H9 (cell line): ENCODE measurements at regions not wholly inside any gene's neighbourhood (a gene's known extent, or its start where the extent isn't known, plus 50 kb on each side); places are given as distances from the start of the nearest gene placed in this dataset.

ENCODE experiments used
- DNase-seq: peaks from one replicate; pipeline ENCODE4 v3.0.0-alpha.2; 2017
- H2AFZ ChIP-seq: one replicate; pipeline ENCODE4 v1.6.1; 2013; ENCODE audit warnings: mild to moderate bottlenecking, low read length, control low read depth, moderate library complexity
- H2AK5ac ChIP-seq: 2 replicates; pipeline ENCODE4 v1.6.1; 2013; ENCODE audit warnings: low read length, control low read depth, mixed read lengths; ENCODE audit not compliant: insufficient read length
- H2BK120ac ChIP-seq: one replicate; pipeline ENCODE4 v1.6.1; 2013; ENCODE audit warnings: low read depth, mild to moderate bottlenecking, low read length, control low read depth, inconsistent platforms; ENCODE audit not compliant: poor library complexity, severe bottlenecking
- H2BK12ac ChIP-seq: 2 replicates; pipeline ENCODE4 v1.6.1; 2013; ENCODE audit warnings: low read length, control low read depth, mixed read lengths, low read depth; ENCODE audit not compliant: insufficient read length
- H2BK15ac ChIP-seq: 2 replicates; pipeline ENCODE4 v1.6.1; 2013; ENCODE audit warnings: low read depth, low read length, control low read depth
- H2BK20ac ChIP-seq: one replicate; pipeline ENCODE4 v1.6.1; 2013; ENCODE audit warnings: low read depth, mild to moderate bottlenecking, low read length, control low read depth, inconsistent platforms; ENCODE audit not compliant: poor library complexity, severe bottlenecking
- H2BK5ac ChIP-seq: 2 replicates; pipeline ENCODE4 v1.6.1; 2013; ENCODE audit warnings: low read length, control low read depth, mixed read lengths; ENCODE audit not compliant: insufficient read length
- H3K14ac ChIP-seq: 2 replicates; pipeline ENCODE4 v1.6.1; 2013; ENCODE audit warnings: low read length, control low read depth; ENCODE audit not compliant: insufficient read depth
- H3K18ac ChIP-seq: 2 replicates; pipeline ENCODE4 v1.6.1; 2013; ENCODE audit warnings: low read depth, mild to moderate bottlenecking, mixed read lengths, low read length, control low read depth; ENCODE audit not compliant: insufficient read length
- H3K23ac ChIP-seq: 2 replicates; pipeline ENCODE4 v1.6.1; 2013; ENCODE audit warnings: low read length, control low read depth, mixed read lengths, low read depth; ENCODE audit not compliant: insufficient read length
- H3K23me2 ChIP-seq: 2 replicates; pipeline ENCODE4 v1.6.1; 2013; ENCODE audit warnings: low read depth, mild to moderate bottlenecking, mixed read lengths, low read length, control low read depth; ENCODE audit not compliant: insufficient read length, poor library complexity, severe bottlenecking
- H3K27ac ChIP-seq: 2 replicates; pipeline ENCODE4 v1.5.1; 2013; ENCODE audit warnings: low read length, control low read depth, mixed read lengths, low read depth; ENCODE audit not compliant: insufficient read length
- H3K27me3 ChIP-seq: 2 replicates; pipeline ENCODE4 v1.6.1; 2013; ENCODE audit warnings: low read length, control low read depth, inconsistent platforms; ENCODE audit not compliant: insufficient read depth
- H3K4ac ChIP-seq: 2 replicates; pipeline ENCODE4 v1.6.1; 2013; ENCODE audit warnings: low read depth, mild to moderate bottlenecking, control low read depth, inconsistent platforms, low read length, moderate library complexity
- H3K4me1 ChIP-seq: 2 replicates; pipeline ENCODE4 v1.6.1; 2013; ENCODE audit warnings: low read length, control low read depth, inconsistent platforms; ENCODE audit not compliant: insufficient read depth
- H3K4me2 ChIP-seq: 2 replicates; pipeline ENCODE4 v1.6.1; 2013; ENCODE audit warnings: low read length, control low read depth, mixed read lengths; ENCODE audit not compliant: insufficient read length, insufficient read depth
- H3K56ac ChIP-seq: 2 replicates; pipeline ENCODE4 v1.6.1; 2013; ENCODE audit warnings: low read depth, mild to moderate bottlenecking, mixed read lengths, low read length, control low read depth; ENCODE audit not compliant: insufficient read length
- H3K79me1 ChIP-seq: 2 replicates; pipeline ENCODE4 v1.6.1; 2013; ENCODE audit warnings: low read depth, mild to moderate bottlenecking, moderate library complexity, low read length, control low read depth, inconsistent platforms; ENCODE audit not compliant: insufficient read depth, poor library complexity, severe bottlenecking
- H3K79me2 ChIP-seq: 2 replicates; pipeline ENCODE4 v1.6.1; 2013; ENCODE audit warnings: low read length, control low read depth, inconsistent platforms; ENCODE audit not compliant: insufficient read depth
- H3K9ac ChIP-seq: 2 replicates; pipeline ENCODE4 v1.6.1; 2013; ENCODE audit warnings: low read length, control low read depth, mixed read lengths; ENCODE audit not compliant: insufficient read length; ENCODE audit errors: extremely low read depth
- H3K9me3 ChIP-seq: one replicate; pipeline ENCODE4 v1.6.1; 2013; ENCODE audit warnings: low read depth, low read length, inconsistent platforms; ENCODE audit not compliant: control insufficient read depth
- H3T11ph ChIP-seq: one replicate; pipeline ENCODE4 v1.6.1; 2013; ENCODE audit warnings: mild to moderate bottlenecking, low read length, control low read depth, inconsistent platforms
- H4K20me1 ChIP-seq: one replicate; pipeline ENCODE4 v1.6.1; 2013; ENCODE audit not compliant: control insufficient read depth, insufficient read length, insufficient read depth
- H4K5ac ChIP-seq: 2 replicates; pipeline ENCODE4 v1.6.1; 2013; ENCODE audit warnings: low read depth, mild to moderate bottlenecking, mixed read lengths, low read length, control low read depth; ENCODE audit not compliant: insufficient read length
- H4K8ac ChIP-seq: replicated peaks from 2 replicates; pipeline ENCODE4 v1.6.1; 2013; ENCODE audit warnings: low read length, control low read depth, mixed read lengths, low read depth; ENCODE audit not compliant: insufficient read length
- H4K91ac ChIP-seq: 2 replicates; pipeline ENCODE4 v1.6.1; 2013; ENCODE audit warnings: low read depth, mild to moderate bottlenecking, moderate library complexity, mixed read lengths, low read length, control low read depth; ENCODE audit not compliant: insufficient read length
- H3K27ac Mint-ChIP-seq, 3 experiments: 2 replicates in 2 of 3; 3 replicates in 1 of 3; pipeline ENCODE4 v1.8.0; 2020 to 2021; ENCODE audit warnings: mixed read lengths in 3 of 3, mild to moderate bottlenecking in 1 of 3, moderate library complexity in 1 of 3
- H3K27me3 Mint-ChIP-seq: 2 replicates; pipeline ENCODE4 v1.8.0; 2021; ENCODE audit warnings: low read depth, mild to moderate bottlenecking, moderate library complexity, mixed read lengths
- H3K36me3 Mint-ChIP-seq, 3 experiments: 2 replicates in 2 of 3; 3 replicates in 1 of 3; pipeline ENCODE4 v1.8.0; 2020 to 2021; ENCODE audit warnings: low read depth in 3 of 3, mixed read lengths in 3 of 3; ENCODE audit not compliant: insufficient read depth in 1 of 3
- H3K4me1 Mint-ChIP-seq, 2 experiments: 2 replicates each; pipeline ENCODE4 v1.8.0; 2020; ENCODE audit warnings: mixed read lengths in 2 of 2
- H3K4me3 Mint-ChIP-seq, 2 experiments: 2 replicates in 1 of 2; 3 replicates in 1 of 2; pipeline ENCODE4 v1.8.0; 2020 to 2021; ENCODE audit warnings: mild to moderate bottlenecking in 2 of 2, mixed read lengths in 2 of 2, moderate library complexity in 1 of 2
- H3K9me3 Mint-ChIP-seq, 2 experiments: 2 replicates in 1 of 2; 3 replicates in 1 of 2; pipeline ENCODE4 v1.8.0; 2020; ENCODE audit warnings: mild to moderate bottlenecking in 2 of 2, mixed read lengths in 2 of 2, moderate library complexity in 1 of 2
- WGBS: extraction: QIAGEN DNeasy Blood & Tissue Kit; methylation state at CpG from one replicate; pipeline ENCODE4 v1.1.7; 2013; ENCODE audit warnings: missing lambda C conversion rate, low lambda C conversion rate, mixed read lengths; ENCODE audit not compliant: insufficient read length; ENCODE audit errors: extremely low coverage; 5-methylcytosine and 5-hydroxymethylcytosine counted together
- TF ChIP-seq, protein P1 (sequence below): fragments of 200-600 bp; sonication (generic); conservative IDR thresholded peaks from 3 replicates; pipeline ENCODE4 v1.8.0; 2021; ENCODE audit warnings: antibody characterized with exemption, mild to moderate bottlenecking

DNA sequence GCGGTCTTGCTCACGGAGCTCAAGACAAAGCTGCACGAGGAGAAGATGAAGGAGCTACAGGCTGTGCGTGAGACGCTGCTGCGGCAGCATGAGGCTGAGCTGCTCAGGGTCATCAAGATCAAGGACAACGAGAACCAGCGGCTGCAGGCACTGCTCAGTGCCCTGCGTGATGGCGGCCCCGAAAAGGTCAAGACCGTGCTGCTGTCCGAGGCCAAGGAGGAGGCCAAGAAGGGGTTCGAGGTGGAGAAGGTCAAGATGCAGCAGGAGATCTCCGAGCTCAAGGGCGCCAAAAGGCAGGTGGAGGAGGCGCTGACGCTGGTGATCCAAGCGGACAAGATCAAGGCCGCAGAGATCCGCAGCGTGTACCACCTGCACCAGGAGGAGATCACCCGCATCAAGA lies 51.4 kb downstream of the JAKMIP3 start:
- Histone ChIP-seq H2AK5ac (no peak overlapping the region), H4K20me1 (no peaks in the 10 kb centered on the region), H3K9me3 (no peaks in the 10 kb centered on the region), H2BK20ac (no peak overlapping the region), H2BK5ac (no peak overlapping the region), H3K23me2 (no peaks in the 10 kb centered on the region), H3K23ac (no peak overlapping the region), H3K4me1 (no peaks in the 10 kb centered on the region), H3K27me3 (no peaks in the 10 kb centered on the region), H3K79me2 (no peaks in the 10 kb centered on the region), H2BK12ac (no peak overlapping the region), H3K18ac (no peak overlapping the region), H4K5ac (no peak overlapping the region), H2BK15ac (no peak overlapping the region), H4K8ac (no peak overlapping the region), H3T11ph (no peak overlapping the region), H4K91ac (no peak overlapping the region), H2BK120ac (no peak overlapping the region), H3K56ac (no peak overlapping the region), H3K4ac (no peak overlapping the region), H3K27ac (no peak overlapping the region), H3K4me2 (no peak overlapping the region), H3K9ac (no peak overlapping the region), H3K79me1 (no peaks in the 10 kb centered on the region), H2AFZ (no peak overlapping the region), H3K14ac (no peak overlapping the region; the same call in 1 of the 2 replicates)
- H3K4me3 Mint-ChIP-seq = no peak overlapping the region
- no CpG with 5 or more reads among the region's 23 CpGs for WGBS
- H3K27me3 Mint-ChIP-seq = no peaks in the 10 kb centered on the region; the same call in 1 of the 2 replicates
- no peak for DNase-seq
- no peak overlapping the region; a peak in 1 of 7 replicates for H3K27ac Mint-ChIP-seq
- H3K4me1 Mint-ChIP-seq = peaks cover 7 to 11% of the 10 kb centered on the region in 2 experiments
- no peaks in the 10 kb centered on the region for H3K9me3 Mint-ChIP-seq
- TF ChIP-seq, protein P1, sequence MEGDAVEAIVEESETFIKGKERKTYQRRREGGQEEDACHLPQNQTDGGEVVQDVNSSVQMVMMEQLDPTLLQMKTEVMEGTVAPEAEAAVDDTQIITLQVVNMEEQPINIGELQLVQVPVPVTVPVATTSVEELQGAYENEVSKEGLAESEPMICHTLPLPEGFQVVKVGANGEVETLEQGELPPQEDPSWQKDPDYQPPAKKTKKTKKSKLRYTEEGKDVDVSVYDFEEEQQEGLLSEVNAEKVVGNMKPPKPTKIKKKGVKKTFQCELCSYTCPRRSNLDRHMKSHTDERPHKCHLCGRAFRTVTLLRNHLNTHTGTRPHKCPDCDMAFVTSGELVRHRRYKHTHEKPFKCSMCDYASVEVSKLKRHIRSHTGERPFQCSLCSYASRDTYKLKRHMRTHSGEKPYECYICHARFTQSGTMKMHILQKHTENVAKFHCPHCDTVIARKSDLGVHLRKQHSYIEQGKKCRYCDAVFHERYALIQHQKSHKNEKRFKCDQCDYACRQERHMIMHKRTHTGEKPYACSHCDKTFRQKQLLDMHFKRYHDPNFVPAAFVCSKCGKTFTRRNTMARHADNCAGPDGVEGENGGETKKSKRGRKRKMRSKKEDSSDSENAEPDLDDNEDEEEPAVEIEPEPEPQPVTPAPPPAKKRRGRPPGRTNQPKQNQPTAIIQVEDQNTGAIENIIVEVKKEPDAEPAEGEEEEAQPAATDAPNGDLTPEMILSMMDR = no peak
- H3K36me3 Mint-ChIP-seq = no peaks in the 10 kb centered on the region
